ENCODE measurements at regions not wholly inside any gene's neighbourhood (a gene's known extent, or its start where the extent isn't known, plus 50 kb on each side); places are given as distances from the start of the nearest gene placed in this dataset.

GRCh38 chr7:41098402-41098801 lies 604.5 kb downstream of the INHBA start:
- no peak for TF ChIP-seq RAD21 (IDR thresholded peaks at IDR 0.05; ENCODE audit: low read length)
- TF ChIP-seq CHD2 (IDR thresholded peaks at IDR 0.05; ENCODE audit: low read length, partially characterized antibody) = no peak
- TF ChIP-seq EZH2phosphoT487 (IDR thresholded peaks at IDR 0.05; ENCODE audit: borderline replicate concordance, low read depth) = no peak
- TF ChIP-seq POLR2AphosphoS5 (IDR thresholded peaks at IDR 0.05; ENCODE audit: low read depth, low read length) = no peak
- no peak for TF ChIP-seq RCOR1 (IDR thresholded peaks at IDR 0.05; ENCODE audit: low read length)
- TF ChIP-seq ELF1 (IDR thresholded peaks at IDR 0.05) = no peak
- no peak for TF ChIP-seq NFIC (IDR thresholded peaks at IDR 0.05; ENCODE audit: borderline replicate concordance)
- TF ChIP-seq FOXM1 (IDR thresholded peaks at IDR 0.05; ENCODE audit: low read depth) = no peak
- no peak for TF ChIP-seq REST (IDR thresholded peaks at IDR 0.05; ENCODE audit: low read depth, low read length)
- TF ChIP-seq USF2 (IDR thresholded peaks at IDR 0.05; ENCODE audit: borderline replicate concordance, low read depth, low read length) = no peak
- no peak for TF ChIP-seq GATA2 (CRISPR knock-in tag; IDR thresholded peaks at IDR 0.05)
- TF ChIP-seq RFX5 (IDR thresholded peaks at IDR 0.05; ENCODE audit: low read length) = no peak
- no peak for TF ChIP-seq MXI1 (IDR thresholded peaks at IDR 0.05; ENCODE audit: low read depth, low read length)
- TF ChIP-seq ZBTB33 (IDR thresholded peaks at IDR 0.05; ENCODE audit: borderline replicate concordance, low read depth) = no peak
- TF ChIP-seq SMC3 (IDR thresholded peaks at IDR 0.05; ENCODE audit: low read depth, low read length) = no peak
- TF ChIP-seq USF1 (IDR thresholded peaks at IDR 0.05; ENCODE audit: borderline replicate concordance, low read depth) = no peak
- no peak for TF ChIP-seq MAX (IDR thresholded peaks at IDR 0.05; ENCODE audit: low read depth)
- TF ChIP-seq FOXJ3 (CRISPR knock-in tag; IDR thresholded peaks at IDR 0.05) = no peak
- TF ChIP-seq TCF12 (IDR thresholded peaks at IDR 0.05) = no peak
- 67% methylated on average over 4 of the region's 4 CpGs for WGBS (ENCODE audit: low lambda C conversion rate)
- POLR2A ChIA-PET = no interaction called here

More at GRCh38 chr7:41098402-41098801, 604.5 kb downstream of the INHBA start:
- no peak overlapping the region for H2AFZ ChIP-seq (ENCODE audit: low read depth)
- H3K9ac ChIP-seq = no peak overlapping the region
- no peaks in the 10 kb centered on the region for H3K27me3 ChIP-seq (ENCODE audit: insufficient read depth)
- no peaks in the 10 kb centered on the region for H4K20me1 ChIP-seq (ENCODE audit: insufficient read depth)
- no peaks in the 10 kb centered on the region for H3K9me2 ChIP-seq
- no peak overlapping the region for H3K4me2 ChIP-seq
- H3K4me3 ChIP-seq (ENCODE audit: low read depth in 2 of 2, low read length in 1 of 2) = no peak overlapping the region
- H3F3A ChIP-seq (replicated peaks; ENCODE audit: insufficient read depth) = peaks cover 11% of the 10 kb centered on the region
- DNase-seq = no peak
- no peak overlapping the region for H3K27ac ChIP-seq (ENCODE audit: low read depth in 2 of 2, low read length in 1 of 2)
- H3K4me1 ChIP-seq (ENCODE audit: control insufficient read depth in 1 of 2, insufficient read depth in 2 of 2, low read depth in 1 of 2, low read length in 1 of 2) = no peaks in the 10 kb centered on the region; a peak in 2 of 4 replicates
- no peaks in the 10 kb centered on the region for H3K79me2 ChIP-seq (ENCODE audit: insufficient read depth)
- no peaks in the 10 kb centered on the region for H3K36me3 ChIP-seq (replicated peaks in 1 of 2; ENCODE audit: control insufficient read depth in 1 of 2, insufficient read depth in 2 of 2, low read length in 1 of 2)
- no peaks in the 10 kb centered on the region for H3K9me3 ChIP-seq
- CTCF ChIA-PET = interaction anchor here (1.0 kb wide), 1 partner anchor 17 kb away, joined by 3 read pairs; no protein-coding TSS in a partner anchor

Measured in SK-N-SH (cell line).